ENCODE measurements at regions not wholly inside any gene's neighbourhood (a gene's known extent, or its start where the extent isn't known, plus 50 kb on each side); places are given as distances from the start of the nearest gene placed in this dataset.

- ChIA-PET CTCF (no interaction called here), POLR2A (no interaction called here)
- no peaks in the 10 kb centered on the region for H3K36me3 ChIP-seq (ENCODE audit: control insufficient read depth, insufficient read depth, low read length)
- no peak for DNase-seq (ENCODE audit: low read depth)
- no peak for TF ChIP-seq CTCF (IDR thresholded peaks at IDR 0.05; ENCODE audit: insufficient read depth, low read depth, low read length)
- H3K27me3 ChIP-seq (ENCODE audit: control insufficient read depth, insufficient read depth, low read length), result no peaks in the 10 kb centered on the region
- no peak overlapping the region for H3K4me3 ChIP-seq (ENCODE audit: low read depth, low read length)
Observed at GRCh38 chr15:87736891-87737389, 519.6 kb downstream of the NTRK3 start.

- DNase-seq (ENCODE audit: low read depth), result no peak
- Histone ChIP-seq H3K4me3 (ENCODE audit: low read depth, low read length) (no peak overlapping the region), H3K36me3 (ENCODE audit: control insufficient read depth, insufficient read depth, low read length) (no peaks in the 10 kb centered on the region), H3K27me3 (ENCODE audit: control insufficient read depth, insufficient read depth, low read length) (no peaks in the 10 kb centered on the region)
- POLR2A ChIA-PET, result no interaction called here
- no peak for TF ChIP-seq CTCF (IDR thresholded peaks at IDR 0.05; ENCODE audit: insufficient read depth, low read depth, low read length)
- CTCF ChIA-PET, result no interaction called here
Observed at GRCh38 chr15:87736401-87736800, 520.1 kb downstream of the NTRK3 start.

GRCh38 chr15:87735522-87735921 is 521.0 kb downstream of the NTRK3 start:
- no peak for TF ChIP-seq CTCF (IDR thresholded peaks at IDR 0.05; ENCODE audit: insufficient read depth, low read depth, low read length)
- POLR2A ChIA-PET, result no interaction called here
- no peak overlapping the region for H3K4me3 ChIP-seq (ENCODE audit: low read depth, low read length)
- DNase-seq (ENCODE audit: low read depth), result no peak
- CTCF ChIA-PET, result interaction anchor here (1.2 kb wide), 1 partner anchor 12 kb away, joined by 3 read pairs; no protein-coding TSS in a partner anchor
- H3K36me3 ChIP-seq (ENCODE audit: control insufficient read depth, insufficient read depth, low read length), result no peaks in the 10 kb centered on the region
- H3K27me3 ChIP-seq (ENCODE audit: control insufficient read depth, insufficient read depth, low read length), result no peaks in the 10 kb centered on the region

GRCh38 chr15:87734571-87735373 is 521.8 kb downstream of the NTRK3 start:
- DNase-seq (ENCODE audit: low read depth), result no peak
- H3K4me3 ChIP-seq (ENCODE audit: low read depth, low read length), result no peak overlapping the region
- no peak for TF ChIP-seq CTCF (IDR thresholded peaks at IDR 0.05; ENCODE audit: insufficient read depth, low read depth, low read length)
- H3K27me3 ChIP-seq (ENCODE audit: control insufficient read depth, insufficient read depth, low read length), result no peaks in the 10 kb centered on the region
- H3K36me3 ChIP-seq (ENCODE audit: control insufficient read depth, insufficient read depth, low read length), result no peaks in the 10 kb centered on the region
- ChIA-PET POLR2A (no interaction called here), CTCF (interaction anchor here (0.6 to 1.2 kb wide), 2 partner anchors 12 to 51 kb away, joined by 3 read pairs; no protein-coding TSS in a partner anchor)

- no peak overlapping the region for H3K4me3 ChIP-seq (ENCODE audit: low read depth, low read length)
- CTCF ChIA-PET, result no interaction called here
- H3K36me3 ChIP-seq (ENCODE audit: control insufficient read depth, insufficient read depth, low read length), result no peaks in the 10 kb centered on the region
- POLR2A ChIA-PET, result no interaction called here
- DNase-seq (ENCODE audit: low read depth), result no peak
- no peaks in the 10 kb centered on the region for H3K27me3 ChIP-seq (ENCODE audit: control insufficient read depth, insufficient read depth, low read length)
- no peak for TF ChIP-seq CTCF (IDR thresholded peaks at IDR 0.05; ENCODE audit: insufficient read depth, low read depth, low read length)
Observed at GRCh38 chr15:87733977-87734376, 522.6 kb downstream of the NTRK3 start.

Measured in BJ (cell line).